ENCODE measurements at regions not wholly inside any gene's neighbourhood (a gene's known extent, or its start where the extent isn't known, plus 50 kb on each side); places are given as distances from the start of the nearest gene placed in this dataset.
"Not testable (repeated sequence)": the region's sequence is repeated elsewhere in the genome, so short reads cannot be mapped to it uniquely, and the experiment has no call there.

GRCh38 chr1:192516776-192517297, 58.7 kb upstream of the RGS1 start:
- Histone ChIP-seq H3K4me1 (ENCODE audit: control insufficient read depth, insufficient read depth, low read length) (no peaks in the 10 kb centered on the region), H3K36me3 (ENCODE audit: control insufficient read depth, insufficient read depth, low read length) (no peaks in the 10 kb centered on the region), H3K27me3 (ENCODE audit: control insufficient read depth, insufficient read depth, low read length) (no peaks in the 10 kb centered on the region), H3K27ac (ENCODE audit: low read length) (no peak overlapping the region), H3K4me3 (ENCODE audit: low read depth in 2 of 2, low read length in 2 of 2) (no peak overlapping the region), H3K9me3 (ENCODE audit: control insufficient read depth, insufficient read depth, low read depth, low read length) (no peaks in the 10 kb centered on the region)
- BruUV-seq (replicated peaks): no TSS peak
- ChIA-PET CTCF (no interaction called here), POLR2A (no interaction called here)
- intact Hi-C loops (cut with micrococcal nuclease; ENCODE audit: unreplicated experiment) (no loop called here), in situ Hi-C loops (cut with HindIII; ENCODE audit: low pct_unique_long_range_greater_than_20kb, low sequenced_read_pairs) (no loop called here)
- DNase-seq (ENCODE audit: low read depth, low spot score): no peak
- no peak for ATAC-seq
- TF ChIP-seq REST (IDR thresholded peaks at IDR 0.05; ENCODE audit: insufficient read depth in 1 of 2, low read depth in 2 of 2, low read length in 1 of 2): no peak
- TF ChIP-seq TCF7L2 (IDR thresholded peaks at IDR 0.05; ENCODE audit: low read depth, low read length): no peak
- TF ChIP-seq CTCF (IDR thresholded peaks at IDR 0.05): no peak
- TF ChIP-seq POLR2AphosphoS5 (IDR thresholded peaks at IDR 0.05; ENCODE audit: low read depth, low read length): no peak
- no peak for TF ChIP-seq SIN3A (IDR thresholded peaks at IDR 0.05; ENCODE audit: borderline replicate concordance, insufficient read depth, low read depth, low read length)

GRCh38 chr1:192517716-192518355, 57.7 kb upstream of the RGS1 start:
- intact Hi-C loops (cut with micrococcal nuclease; ENCODE audit: unreplicated experiment); CTCF ChIA-PET: not testable (repeated sequence)

GRCh38 chr1:192518700-192519099, 56.9 kb upstream of the RGS1 start:
- H3K9me3 ChIP-seq (ENCODE audit: control insufficient read depth, insufficient read depth, low read depth, low read length): no peaks in the 10 kb centered on the region
- no peak overlapping the region for H3K27ac ChIP-seq (ENCODE audit: low read length)
- DNase-seq (ENCODE audit: low read depth, low spot score) (no peak), ATAC-seq (no peak)
- no peak for TF ChIP-seq CTCF (IDR thresholded peaks at IDR 0.05)
- TF ChIP-seq POLR2AphosphoS5 (IDR thresholded peaks at IDR 0.05; ENCODE audit: low read depth, low read length): no peak
- no peak for TF ChIP-seq SIN3A (IDR thresholded peaks at IDR 0.05; ENCODE audit: borderline replicate concordance, insufficient read depth, low read depth, low read length)
- no peak overlapping the region for H3K4me3 ChIP-seq (ENCODE audit: low read depth in 2 of 2, low read length in 2 of 2)
- no peaks in the 10 kb centered on the region for H3K27me3 ChIP-seq (ENCODE audit: control insufficient read depth, insufficient read depth, low read length)
- in situ Hi-C loops (cut with HindIII; ENCODE audit: low pct_unique_long_range_greater_than_20kb, low sequenced_read_pairs): no loop called here
- no peaks in the 10 kb centered on the region for H3K36me3 ChIP-seq (ENCODE audit: control insufficient read depth, insufficient read depth, low read length)
- intact Hi-C loops (cut with micrococcal nuclease; ENCODE audit: unreplicated experiment): no loop called here
- ChIA-PET POLR2A (no interaction called here), CTCF (no interaction called here)
- H3K4me1 ChIP-seq (ENCODE audit: control insufficient read depth, insufficient read depth, low read length): no peaks in the 10 kb centered on the region
- no TSS peak for BruUV-seq (replicated peaks)

More at GRCh38 chr1:192517716-192518355, 57.7 kb upstream of the RGS1 start:
- H3K4me1 ChIP-seq (ENCODE audit: control insufficient read depth, insufficient read depth, low read length); POLR2A ChIA-PET; H3K4me3 ChIP-seq (ENCODE audit: low read depth in 2 of 2, low read length in 2 of 2); ATAC-seq; BruUV-seq (replicated peaks); in situ Hi-C loops (cut with HindIII; ENCODE audit: low pct_unique_long_range_greater_than_20kb, low sequenced_read_pairs); DNase-seq (ENCODE audit: low read depth, low spot score); H3K9me3 ChIP-seq (ENCODE audit: control insufficient read depth, insufficient read depth, low read depth, low read length); H3K27me3 ChIP-seq (ENCODE audit: control insufficient read depth, insufficient read depth, low read length); H3K27ac ChIP-seq (ENCODE audit: low read length); H3K36me3 ChIP-seq (ENCODE audit: control insufficient read depth, insufficient read depth, low read length): not testable (repeated sequence)
